GM12878 (cell line): ENCODE measurements at regions not wholly inside any gene's neighbourhood (a gene's known extent, or its start where the extent isn't known, plus 50 kb on each side); places are given as distances from the start of the nearest gene placed in this dataset.

Experiments
- ATAC-seq: fragments of 200-7000 bp; cut with Tn5 transposase; 3 replicates; pipeline ENCODE4 v1.9.1; 2020; ENCODE audit warnings: mild to moderate bottlenecking, moderate library complexity
- BruUV-seq: library from RNA; stranded (reverse); fragments of 400-500 nt; replicated peaks from 2 replicates; lab custom pipeline; 2021; lab: Mats Ljungman, UMichigan
- CTCF ChIA-PET: fragments of 300-600 bp; sonication (Branson Sonifier 250); formaldehyde crosslinking; extraction: SDS; loops from one replicate; lab custom pipeline; 2021; ENCODE audit warnings: inconsistent platforms; lab: Yijun Ruan, JAX
- POLR2A ChIA-PET: fragments of 350-600 bp; formaldehyde crosslinking; extraction: SDS; loops from one replicate; lab custom pipeline; 2021; ENCODE audit warnings: inconsistent platforms; lab: Charles Lee
- RAD21 ChIA-PET: fragments of 300-600 bp; sonication (Branson Sonifier 250); formaldehyde crosslinking; loops from one replicate; lab custom pipeline; 2023; ENCODE audit warnings: antibody characterized with exemption; ENCODE audit not compliant: unreplicated experiment; lab: Charles Lee
- SMC1A ChIA-PET: fragments of 300-600 bp; sonication (Branson Sonifier 250); formaldehyde crosslinking; loops from one replicate; lab custom pipeline; 2023; ENCODE audit not compliant: unreplicated experiment, uncharacterized antibody; lab: Charles Lee
- DNase-seq: peaks from one replicate; pipeline ENCODE4 v3.0.0-alpha.2; 2011; ENCODE audit warnings: low read depth, low spot score
- FAIRE-seq: peaks from 3 replicates; lab custom pipeline; 2011; peaks lifted over from hg19 to GRCh38; lab: Jason Lieb, UNC
- H2AFZ ChIP-seq: 2 replicates; pipeline ENCODE4 v1.6.0; 2011; ENCODE audit warnings: low read depth, low read length, control low read depth; ENCODE audit not compliant: control insufficient read depth
- H3K27ac ChIP-seq: 2 replicates; pipeline ENCODE4 v1.5.1; 2011; ENCODE audit warnings: control low read depth; ENCODE audit not compliant: control insufficient read depth, insufficient read depth
- H3K27me3 ChIP-seq, 2 experiments: replicated peaks in 1 of 2; 2 replicates each; pipeline versions ENCODE4 v1.6.0 to v1.6.1; 2011; ENCODE audit warnings: low read length in 1 of 2; ENCODE audit not compliant: control insufficient read depth in 2 of 2, insufficient read depth in 2 of 2
- H3K36me3 ChIP-seq, 2 experiments: 2 replicates each; pipeline ENCODE4 v1.5.1; 2011; ENCODE audit warnings: low read length in 1 of 2; ENCODE audit not compliant: control insufficient read depth in 2 of 2, insufficient read depth in 2 of 2
- H3K4me1 ChIP-seq: 2 replicates; pipeline ENCODE4 v1.6.1; 2011; ENCODE audit warnings: mild to moderate bottlenecking, low read length, moderate library complexity, mixed read lengths; ENCODE audit not compliant: control insufficient read depth, insufficient read depth
- H3K4me2 ChIP-seq: 2 replicates; pipeline ENCODE4 v1.6.0; 2011; ENCODE audit warnings: control low read depth; ENCODE audit not compliant: control insufficient read depth, insufficient read depth
- H3K4me3 ChIP-seq: fragments of 200-600 bp; sonication (generic); 2 replicates; pipeline ENCODE4 v1.5.1; 2016
- H3K79me2 ChIP-seq: 2 replicates; pipeline ENCODE4 v1.6.0; 2011; ENCODE audit warnings: low read length; ENCODE audit not compliant: control insufficient read depth, insufficient read depth
- H3K9ac ChIP-seq: 2 replicates; pipeline ENCODE4 v1.8.0; 2011; ENCODE audit warnings: low read length, control low read depth, mixed read lengths; ENCODE audit not compliant: control insufficient read depth, insufficient read depth
- H3K9me3 ChIP-seq: replicated peaks from 3 replicates; pipeline ENCODE4 v1.5.1; 2011; ENCODE audit warnings: mild to moderate bottlenecking, low read length; ENCODE audit not compliant: control insufficient read depth, insufficient read depth
- H4K20me1 ChIP-seq: 2 replicates; pipeline ENCODE4 v1.6.0; 2011; ENCODE audit not compliant: control insufficient read depth, insufficient read depth
- CBX5 ChIP-seq: sonication (generic); IDR thresholded peaks from 2 replicates; pipeline ENCODE4 v1.6.1; 2016; ENCODE audit warnings: low read depth, moderate library complexity, mild to moderate bottlenecking, inconsistent platforms
- KAT2A ChIP-seq: conservative IDR thresholded peaks from 2 replicates; pipeline ENCODE4 v1.6.1; 2011; ENCODE audit warnings: low read depth, low read length; ENCODE audit not compliant: control insufficient read depth
- MAX ChIP-seq: IDR thresholded peaks from 2 replicates; pipeline ENCODE4 v1.6.1; 2012; ENCODE audit warnings: low read depth, low read length, improper control_type of control experiment
- MEF2A ChIP-seq: IDR thresholded peaks from 2 replicates; pipeline ENCODE4 v1.6.1; 2011; ENCODE audit warnings: low read depth, mild to moderate bottlenecking, low read length, moderate library complexity; ENCODE audit not compliant: insufficient read depth
- MTA3 ChIP-seq: IDR thresholded peaks from 2 replicates; pipeline ENCODE4 v1.6.1; 2012; ENCODE audit warnings: low read length, inconsistent platforms, borderline replicate concordance
- MYC ChIP-seq: IDR thresholded peaks from 2 replicates; pipeline ENCODE4 v1.6.1; 2011; ENCODE audit warnings: mild to moderate bottlenecking, low read length, moderate library complexity, inconsistent platforms; ENCODE audit not compliant: insufficient read depth, insufficient replicate concordance, insufficient read length, severe bottlenecking
- PKNOX1 ChIP-seq: fragments of 450-650 bp; IDR thresholded peaks from 2 replicates; pipeline ENCODE4 v1.6.1; 2016; ENCODE audit warnings: mild to moderate bottlenecking
- POLR2A ChIP-seq: IDR thresholded peaks from 2 replicates; pipeline ENCODE4 v1.6.1; 2011; ENCODE audit warnings: low read depth, mild to moderate bottlenecking, low read length
- RCOR1 ChIP-seq: conservative IDR thresholded peaks from 2 replicates; pipeline ENCODE4 v1.6.1; 2012; ENCODE audit warnings: low read depth, low read length, improper control_type of control experiment
- SMAD1 ChIP-seq: fragments of 450-650 bp; IDR thresholded peaks from 2 replicates; pipeline ENCODE4 v1.6.1; 2018; ENCODE audit warnings: mild to moderate bottlenecking, low read depth; ENCODE audit not compliant: partially characterized antibody
- SMC3 ChIP-seq: IDR thresholded peaks from 2 replicates; pipeline ENCODE4 v1.6.1; 2011; ENCODE audit warnings: low read length, improper control_type of control experiment, borderline replicate concordance
- TAF1 ChIP-seq: IDR thresholded peaks from 2 replicates; pipeline ENCODE4 v1.6.1; 2011; ENCODE audit warnings: mild to moderate bottlenecking, low read depth, low read length, borderline replicate concordance
- ZBED1 ChIP-seq: IDR thresholded peaks from 2 replicates; pipeline ENCODE4 v1.6.1; 2016; ENCODE audit warnings: borderline replicate concordance
- WGBS: methylation state at CpG from one replicate; pipeline ENCODE4 v1.1.6; 2016; ENCODE audit warnings: low lambda C conversion rate; ENCODE audit not compliant: insufficient replicate concordance, insufficient coverage; ENCODE audit errors: missing lambda C conversion rate; 5-methylcytosine and 5-hydroxymethylcytosine counted together
- in situ Hi-C: fragments of 300-500 bp; cut with MboI; formaldehyde crosslinking; loops from 9 replicates; pipeline ENCODE4 v1.14.3; 2018; ENCODE audit warnings: mixed read lengths
- intact Hi-C: fragments of 100-400 bp; cut with micrococcal nuclease; formaldehyde crosslinking; loops from one replicate; pipeline ENCODE4 v1.14.2; 2022; ENCODE audit not compliant: unreplicated experiment

GRCh38 chr18:33875029-33875565 is 297.1 kb downstream of the ASXL3 start:
- intact Hi-C loops (no loop called here), in situ Hi-C loops (no loop called here)
- Histone ChIP-seq H3K4me1 (no peaks in the 10 kb centered on the region), H4K20me1 (no peaks in the 10 kb centered on the region), H3K79me2 (no peaks in the 10 kb centered on the region), H3K4me2 (no peak overlapping the region), H3K9me3 (no peaks in the 10 kb centered on the region), H3K27ac (no peak overlapping the region), H3K36me3 (no peaks in the 10 kb centered on the region), H2AFZ (no peak overlapping the region), H3K4me3 (no peak overlapping the region), H3K9ac (no peak overlapping the region), H3K27me3 (no peaks in the 10 kb centered on the region)
- SMC1A ChIA-PET, result interaction anchor here (4.8 kb wide), 1 partner anchor 33 kb away, joined by 44 read pairs; no protein-coding TSS in a partner anchor
- ATAC-seq (no peak), FAIRE-seq (no peak), DNase-seq (no peak)
- CTCF ChIA-PET, result interaction anchor here (1.8 kb wide), 1 partner anchor 248 kb away, joined by 5 read pairs; no protein-coding TSS in a partner anchor
- TF ChIP-seq PKNOX1, result no peak
- TF ChIP-seq SMC3, result no peak
- no peak for TF ChIP-seq MYC
- no peak for TF ChIP-seq MEF2A
- no peak for TF ChIP-seq MAX
- no peak for TF ChIP-seq CBX5
- TF ChIP-seq MTA3, result no peak
- no peak for TF ChIP-seq ZBED1
- TF ChIP-seq KAT2A, result no peak
- TF ChIP-seq POLR2A, result no peak
- no peak for TF ChIP-seq SMAD1
- TF ChIP-seq RCOR1, result no peak
- no peak for TF ChIP-seq TAF1
- RAD21 ChIA-PET, result interaction anchor here (0.8 to 1.5 kb wide), 3 partner anchors 44 to 448 kb away, joined by 3 read pairs; no protein-coding TSS in a partner anchor
- POLR2A ChIA-PET, result interaction anchor here (0.7 kb wide), 1 partner anchor 248 kb away, joined by 4 read pairs; no protein-coding TSS in a partner anchor
- WGBS, result 0% methylated on average over 2 of the region's 2 CpGs
- no TSS peak for BruUV-seq
